NCI-H2081 (cell line): ENCODE measurements at regions not wholly inside any gene's neighbourhood (a gene's known extent, or its start where the extent isn't known, plus 50 kb on each side); places are given as distances from the start of the nearest gene placed in this dataset.
A peak's percentile ranks its signal among the peaks of the same experiment; 100 is the strongest.

ENCODE experiments used
- DNase-seq, 2 experiments: peaks; one replicate each; lab custom pipeline; 2025; lab: John Stamatoyannopoulos, UW

DNA sequence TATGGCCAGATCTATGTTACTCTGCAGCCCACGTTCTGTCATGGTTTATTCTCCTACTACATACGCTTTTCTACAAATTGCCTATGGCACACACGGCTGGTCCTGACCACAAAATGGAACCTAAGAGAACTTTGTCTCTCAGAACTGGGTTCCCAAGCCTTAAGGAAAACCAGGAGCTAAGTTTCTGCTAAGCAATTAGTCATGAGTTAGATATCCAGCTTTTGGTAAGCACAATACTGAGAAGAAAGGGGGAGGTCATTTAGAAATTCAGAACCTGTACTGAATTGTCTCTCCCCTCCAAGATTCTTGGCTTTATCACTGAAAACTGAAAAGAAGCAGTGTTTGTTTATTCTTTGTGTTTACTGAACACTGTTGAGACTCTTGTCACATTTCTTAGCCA, 283.5 kb upstream of the TANK start:
- DNase-seq: no peak

DNA sequence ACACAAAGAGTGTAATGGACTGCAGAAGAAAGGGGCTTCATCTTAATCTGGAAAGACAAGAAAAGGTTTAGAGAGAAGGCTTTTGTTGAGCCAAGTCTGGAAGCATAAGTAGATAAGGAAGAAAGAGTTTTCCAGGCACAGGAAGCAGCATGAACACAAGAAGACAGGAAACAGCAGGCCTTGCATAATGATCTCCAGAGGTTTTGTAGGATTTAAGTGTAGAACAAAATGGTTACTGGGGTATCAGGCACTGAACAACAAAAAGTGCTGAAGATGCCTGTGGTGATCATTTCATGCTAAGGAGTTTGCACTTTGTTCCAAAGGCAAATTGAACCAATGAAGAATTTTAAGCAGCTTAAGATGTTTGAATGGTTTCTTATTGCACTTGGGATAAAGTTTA, 281.6 kb upstream of the TANK start:
- no peak for DNase-seq

DNA sequence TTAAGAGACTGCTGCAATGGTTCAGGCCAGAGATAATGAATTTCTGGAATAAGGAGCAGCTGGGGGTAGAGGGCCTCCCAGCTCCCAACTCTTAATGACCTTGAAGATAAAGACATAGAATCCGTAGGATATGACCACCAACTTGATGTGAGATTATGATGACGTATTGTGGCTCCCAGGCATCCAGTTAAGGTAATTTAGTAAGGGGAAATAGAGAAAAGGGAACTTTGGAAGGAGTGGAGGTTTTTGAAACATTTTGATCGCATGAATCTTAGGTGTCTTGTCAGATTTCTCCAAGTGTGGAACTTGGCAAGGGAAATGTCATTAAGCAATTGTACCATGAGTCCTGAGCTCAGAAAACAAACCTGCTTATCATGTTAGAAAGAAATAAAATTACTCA, 277.3 kb upstream of the TANK start:
- DNase-seq: no peak

DNA sequence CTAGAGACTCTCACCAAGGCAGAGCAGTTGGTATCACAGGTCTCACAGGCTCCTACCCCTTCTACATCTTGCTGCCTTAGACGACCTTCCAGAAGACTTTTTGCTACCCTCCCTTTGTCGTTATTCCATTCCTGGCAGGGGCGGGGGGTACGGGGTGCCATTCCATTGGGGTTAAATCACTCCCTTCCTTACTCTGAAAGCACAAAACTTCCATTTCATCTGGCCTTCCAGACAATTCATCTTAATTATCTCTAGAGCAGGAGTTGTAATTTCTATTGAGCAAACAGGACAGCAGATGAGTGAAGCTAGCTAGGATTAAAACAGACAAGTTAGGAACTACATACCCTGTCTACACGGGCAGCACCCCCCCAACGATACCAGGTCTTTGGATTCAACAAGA, 276.2 kb upstream of the TANK start:
- DNase-seq: no peak

DNA sequence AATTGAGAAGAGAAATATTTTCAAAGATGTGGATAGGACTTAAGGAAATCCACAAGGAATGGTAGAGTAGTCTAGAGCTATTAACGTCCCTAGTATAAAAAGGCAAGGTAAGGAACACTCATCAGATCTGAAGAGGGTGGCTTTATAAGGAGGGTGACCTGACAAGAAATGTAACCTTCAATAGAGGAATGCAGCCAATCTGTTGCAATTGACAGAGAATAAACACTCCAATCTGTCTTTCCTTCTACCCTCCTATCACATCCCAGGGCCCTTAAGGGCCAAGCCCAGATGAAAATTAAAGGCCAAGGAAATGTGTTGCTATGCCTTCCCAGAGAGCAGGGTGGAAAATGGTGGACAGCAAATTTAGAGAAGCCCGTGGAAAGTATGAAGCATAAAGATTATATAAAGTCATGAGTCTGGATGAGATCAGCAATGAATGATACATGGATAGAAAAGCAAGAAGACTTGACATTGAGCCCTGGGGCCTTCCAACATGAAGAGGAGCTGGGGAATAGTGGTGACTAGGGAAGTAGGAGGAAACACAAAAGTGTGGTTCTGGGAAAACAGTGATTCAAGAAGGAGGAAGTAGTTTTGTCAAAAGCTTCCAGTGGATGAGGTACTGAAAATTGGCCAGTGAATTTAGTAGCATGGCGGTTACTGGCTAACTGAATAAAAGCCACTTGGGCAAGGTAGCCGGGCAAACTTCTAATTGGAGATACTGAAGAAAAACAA, 270.6 kb upstream of the TANK start:
- no peak for DNase-seq

DNA sequence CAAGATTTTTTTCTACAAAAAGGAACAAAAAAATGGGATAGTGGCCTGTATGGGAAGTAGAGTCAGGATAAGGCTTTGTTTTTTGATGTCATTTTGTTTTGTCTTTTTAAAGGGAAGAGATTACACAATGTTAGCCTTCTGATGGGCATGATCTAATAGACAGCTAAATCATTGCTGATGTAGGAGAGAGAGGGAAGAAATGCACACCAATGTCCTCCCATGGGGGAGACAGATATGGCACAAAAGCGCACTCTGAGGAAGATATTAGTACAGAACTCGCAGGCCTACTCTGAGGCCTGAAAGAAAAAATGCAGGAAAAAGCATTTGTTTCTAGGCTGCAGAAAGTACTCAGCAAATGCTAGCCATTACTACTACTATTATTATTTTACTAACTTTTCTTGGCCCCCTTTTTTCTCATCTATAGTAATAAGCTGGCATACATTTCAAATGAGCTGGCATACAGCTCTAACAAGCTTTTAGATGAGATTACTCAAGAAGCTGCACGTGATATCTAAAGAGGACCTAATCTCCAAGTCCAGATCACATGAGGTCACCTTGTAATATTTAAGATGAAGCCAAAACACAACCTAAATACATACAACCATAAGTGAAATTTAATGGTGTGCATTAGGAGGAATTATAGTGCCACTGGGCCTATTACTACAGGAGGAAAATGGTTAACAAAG, 269.4 kb upstream of the TANK start:
- DNase-seq: no peak

DNA sequence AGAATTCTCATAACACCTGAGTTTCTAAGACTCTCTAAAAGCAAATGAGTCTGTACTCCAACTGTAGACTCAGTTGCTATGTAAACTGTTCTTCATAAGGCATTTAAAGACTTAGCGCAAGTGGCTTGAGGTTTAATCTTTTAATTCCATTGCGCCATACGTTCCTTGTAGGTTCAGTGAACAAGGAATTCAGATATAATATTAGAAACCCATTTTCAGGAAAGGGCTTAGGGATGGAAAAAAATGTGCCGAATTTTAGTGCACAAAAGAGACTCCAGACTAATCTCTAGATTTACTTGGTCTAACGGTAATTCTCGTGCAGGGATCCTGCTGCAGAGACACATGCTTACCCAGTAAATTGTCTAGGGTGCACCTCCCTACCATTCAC, 268.9 kb upstream of the TANK start:
- no peak for DNase-seq

DNA sequence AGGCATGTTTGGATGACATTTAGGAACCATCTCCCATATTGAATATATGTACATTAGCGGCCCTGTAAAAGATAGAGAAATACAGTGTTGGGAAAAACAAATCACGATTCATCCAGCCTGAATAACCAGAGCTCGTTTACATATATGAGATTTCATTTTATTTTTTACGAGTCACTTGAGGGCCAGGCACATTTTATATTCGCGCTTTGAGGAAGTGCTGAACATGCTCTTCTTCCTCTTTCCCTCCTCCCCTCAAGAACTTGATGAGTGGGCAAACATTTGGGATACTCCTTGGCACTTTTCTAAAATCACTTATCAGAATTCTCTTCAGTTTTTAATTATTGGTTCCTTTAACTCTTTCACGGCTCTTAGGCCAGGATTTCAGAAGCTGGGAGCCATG, 268.0 kb upstream of the TANK start:
- no peak for DNase-seq

DNA sequence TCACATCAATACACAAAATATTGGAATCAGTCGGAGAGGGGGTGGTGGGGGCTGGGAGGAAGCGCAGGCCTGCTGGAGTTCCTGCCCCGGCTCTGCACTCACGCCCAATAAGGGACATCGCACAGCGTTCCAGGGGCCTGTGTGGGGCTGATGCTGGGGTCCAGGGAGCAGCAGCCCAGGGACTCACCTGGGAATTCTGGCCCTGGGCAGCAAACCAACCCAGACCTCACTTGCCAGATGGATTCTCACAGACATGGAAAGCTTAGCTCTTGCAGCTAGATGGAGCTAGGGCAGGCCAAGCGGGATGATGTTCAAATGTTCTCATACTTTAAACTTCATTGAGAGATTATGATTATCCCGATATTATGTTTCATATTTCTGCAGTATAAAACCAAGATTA, 266.6 kb upstream of the TANK start:
- DNase-seq: no peak

DNA sequence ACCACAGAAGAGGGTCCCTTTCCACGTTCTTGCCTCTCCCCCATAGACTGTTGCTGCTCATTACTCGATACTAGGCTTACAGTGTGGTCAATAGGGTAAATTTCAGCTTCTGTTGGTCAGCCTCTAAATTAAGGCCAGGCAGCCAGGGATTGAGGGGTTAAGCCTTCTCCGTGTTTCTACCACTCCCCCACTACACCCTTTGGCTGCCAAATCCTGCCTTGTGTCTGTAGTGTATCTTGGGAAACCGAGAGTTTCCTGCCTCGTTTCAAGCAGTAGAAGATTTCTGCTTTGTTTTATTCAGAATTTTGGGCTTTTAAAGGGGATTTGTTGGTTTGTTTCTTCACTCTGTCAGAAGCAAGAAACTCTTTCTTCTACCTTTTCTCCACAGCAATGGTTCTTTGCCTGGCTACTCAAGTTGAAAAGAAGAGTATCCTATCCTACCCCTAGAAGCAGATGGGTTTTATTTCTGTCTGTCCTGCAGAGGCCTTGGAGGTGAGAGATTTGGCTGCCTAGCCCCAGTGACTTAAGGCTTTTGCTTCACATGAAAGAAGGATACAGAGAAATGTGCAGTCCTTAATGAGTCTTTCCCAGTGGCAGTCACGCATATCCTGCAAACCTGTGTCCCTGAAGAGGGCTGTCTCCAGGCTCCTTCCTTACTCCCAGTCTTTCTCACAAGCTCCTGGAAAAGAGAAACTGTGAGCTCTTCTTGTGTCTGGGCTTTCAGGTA, 261.5 kb upstream of the TANK start:
- no peak for DNase-seq

DNA sequence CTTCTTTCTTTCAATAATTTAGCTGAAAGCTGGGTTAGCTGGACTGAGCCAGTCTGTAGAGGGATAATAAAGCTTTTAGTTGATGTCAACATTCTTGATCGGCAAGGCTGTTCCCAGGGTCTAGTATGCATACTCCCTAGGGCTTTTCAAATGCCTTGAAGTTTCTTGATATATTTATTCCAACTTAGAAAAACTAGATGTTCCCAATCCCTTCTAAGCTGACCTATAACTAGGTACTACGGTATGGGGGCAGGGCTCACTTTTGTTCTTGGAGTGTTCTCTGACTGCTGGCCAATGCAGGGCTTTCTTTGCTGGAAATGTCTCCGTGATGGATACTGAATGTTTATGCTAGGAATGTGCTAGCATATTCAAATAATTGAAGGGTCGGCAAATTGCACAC, 258.6 kb upstream of the TANK start:
- DNase-seq: no peak

DNA sequence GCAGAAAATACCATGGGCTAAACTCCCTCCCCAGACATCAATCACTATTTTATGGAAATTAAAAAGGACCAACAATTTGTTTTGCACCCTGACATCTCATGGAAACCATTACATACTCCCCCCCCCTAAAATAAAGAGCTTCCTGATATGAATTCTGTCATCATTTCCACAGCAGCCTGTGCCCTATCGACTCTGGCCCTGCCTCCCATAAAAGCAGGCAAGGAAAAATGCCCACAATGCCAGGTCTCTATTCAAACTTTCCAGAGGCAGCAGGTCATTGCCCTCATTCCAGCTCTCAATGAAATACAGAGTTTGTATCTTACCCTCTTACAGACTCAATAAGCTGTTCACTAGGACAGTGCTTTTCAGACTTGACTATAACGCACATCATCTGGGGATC, 254.4 kb upstream of the TANK start:
- DNase-seq: no peak

DNA sequence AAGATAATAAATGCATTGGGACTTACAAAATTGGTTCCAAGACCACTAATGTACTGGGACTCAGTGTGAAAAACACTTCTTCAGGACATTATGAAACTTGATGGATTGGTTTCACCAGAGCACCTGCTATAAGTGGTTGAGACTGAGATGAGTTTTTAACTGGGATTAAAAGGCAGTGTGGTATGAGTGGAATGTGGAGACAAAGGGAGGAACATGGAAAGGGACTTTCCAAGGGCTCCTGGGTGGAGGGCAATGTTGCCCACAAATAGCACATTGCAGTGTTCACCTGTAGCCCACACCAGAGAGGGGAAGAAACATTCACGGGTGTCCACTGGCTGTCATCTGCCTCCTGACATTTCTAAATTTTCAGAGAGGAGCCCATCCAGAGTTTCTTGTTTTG, 253.3 kb upstream of the TANK start:
- DNase-seq: no peak

DNA sequence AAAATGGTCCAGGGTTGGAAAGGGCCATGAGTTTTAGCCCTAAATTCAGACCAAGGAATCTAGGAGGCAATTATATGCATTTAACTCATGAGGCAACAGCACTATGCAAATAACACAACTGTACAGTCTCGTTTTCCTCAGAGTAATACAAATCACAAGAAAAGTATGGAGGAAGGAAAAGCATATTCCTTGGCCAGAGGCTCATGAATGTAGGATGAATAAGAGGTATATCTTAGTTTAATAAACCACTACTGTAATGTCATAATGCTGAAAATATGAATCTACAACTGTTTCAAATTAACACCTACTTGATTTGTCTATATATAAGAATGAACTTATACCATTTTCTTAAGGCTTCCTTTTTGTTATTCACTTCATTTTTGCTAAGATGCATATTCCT, 252.5 kb upstream of the TANK start:
- no peak for DNase-seq

DNA sequence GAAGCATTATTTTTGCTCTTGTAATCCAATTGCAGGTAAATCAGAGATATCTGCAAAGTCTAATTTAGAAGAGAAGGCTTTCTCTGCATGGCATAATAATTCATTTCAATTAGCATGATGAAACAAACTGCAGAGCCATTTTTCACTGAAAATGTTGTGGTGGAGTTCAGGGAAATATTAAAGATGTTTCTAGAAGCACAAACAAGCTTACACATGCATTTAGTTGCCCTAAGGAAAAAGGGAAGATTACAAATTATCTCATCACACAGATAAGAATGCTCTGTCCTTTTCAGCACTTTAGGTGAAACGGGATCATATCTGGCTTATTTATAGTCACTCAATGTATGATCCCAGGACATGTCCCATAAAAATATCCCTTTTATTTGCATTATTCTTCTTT, 252.1 kb upstream of the TANK start:
- no peak for DNase-seq

DNA sequence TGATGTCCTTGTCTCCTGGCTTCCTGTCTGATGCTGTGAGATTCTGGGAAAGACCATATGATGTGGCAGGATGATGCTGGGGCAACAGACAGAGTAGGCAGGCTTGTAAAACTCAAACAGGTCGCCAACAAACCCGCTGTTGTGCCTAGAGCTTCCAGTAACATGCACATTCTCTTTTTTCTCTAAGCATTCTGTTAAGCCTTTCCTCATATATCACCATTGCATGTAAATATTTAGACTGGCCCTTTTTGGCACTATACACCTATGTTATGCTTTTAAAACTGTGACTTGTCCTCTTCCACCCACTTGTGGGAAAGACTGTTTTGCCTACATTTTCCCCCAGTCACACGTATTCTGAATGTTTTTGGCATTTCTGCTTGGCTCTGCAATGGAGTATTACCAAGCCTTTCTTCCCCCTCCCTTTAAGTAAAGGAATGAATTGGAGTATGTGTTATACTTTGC, 250.4 kb upstream of the TANK start:
- no peak for DNase-seq

DNA sequence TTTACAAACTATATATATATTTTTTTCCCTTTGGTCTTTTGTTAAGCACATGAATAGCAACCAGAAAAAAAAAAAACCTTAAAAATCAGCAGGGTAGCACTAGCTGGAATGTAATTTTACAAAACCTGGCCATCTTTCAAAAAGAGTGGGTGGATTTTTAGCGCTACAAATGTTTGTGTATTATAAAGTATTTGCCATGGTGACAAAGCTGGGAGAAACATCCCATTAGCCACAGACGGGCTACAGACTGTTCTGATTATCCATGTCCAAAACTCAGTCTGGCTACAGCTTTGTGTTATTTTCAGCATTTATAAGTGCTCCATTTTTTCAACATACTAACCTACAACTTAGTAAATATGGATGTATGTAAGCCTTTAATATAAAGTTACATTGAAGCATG, 249.5 kb upstream of the TANK start:
- peak in 1 of 2 experiments; percentile 9 for DNase-seq

DNA sequence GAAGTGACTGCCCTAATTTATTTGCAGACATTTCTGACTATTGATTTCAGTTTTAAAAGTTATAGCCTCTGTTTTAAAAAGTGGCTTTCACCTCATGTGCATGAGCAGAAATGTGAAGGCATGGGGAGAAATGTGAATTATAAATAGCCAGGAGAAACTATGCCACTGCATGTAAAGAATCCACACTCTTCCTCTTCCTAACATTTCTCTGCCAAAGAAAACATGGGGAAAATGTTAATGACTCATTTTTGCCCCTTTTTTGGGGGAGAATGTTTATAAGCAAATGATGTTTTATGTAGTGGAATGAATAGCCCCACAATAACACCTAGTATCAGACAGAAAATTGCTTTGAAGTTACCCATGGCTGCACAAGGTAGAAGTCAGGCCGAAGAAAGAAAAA, 249.0 kb upstream of the TANK start:
- DNase-seq: no peak

DNA sequence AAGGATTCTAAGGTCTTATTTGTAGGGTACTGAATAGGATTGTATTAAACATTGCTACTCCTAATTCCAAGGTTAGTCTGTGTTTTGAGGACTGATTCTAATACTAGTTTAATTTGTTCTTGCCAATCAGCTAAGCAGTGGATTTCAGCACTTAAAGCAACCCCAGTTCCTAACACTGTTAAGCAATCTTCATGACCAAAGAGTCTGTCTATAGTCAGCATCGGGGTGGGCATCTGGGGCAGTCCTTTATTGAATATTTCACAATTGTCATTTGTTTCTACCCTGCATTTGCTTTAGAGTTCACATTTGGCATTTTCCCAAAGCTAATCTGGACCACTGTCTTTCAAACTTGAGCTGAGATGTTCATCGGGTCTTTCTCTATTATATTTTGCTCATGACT, 248.0 kb upstream of the TANK start:
- DNase-seq: no peak

DNA sequence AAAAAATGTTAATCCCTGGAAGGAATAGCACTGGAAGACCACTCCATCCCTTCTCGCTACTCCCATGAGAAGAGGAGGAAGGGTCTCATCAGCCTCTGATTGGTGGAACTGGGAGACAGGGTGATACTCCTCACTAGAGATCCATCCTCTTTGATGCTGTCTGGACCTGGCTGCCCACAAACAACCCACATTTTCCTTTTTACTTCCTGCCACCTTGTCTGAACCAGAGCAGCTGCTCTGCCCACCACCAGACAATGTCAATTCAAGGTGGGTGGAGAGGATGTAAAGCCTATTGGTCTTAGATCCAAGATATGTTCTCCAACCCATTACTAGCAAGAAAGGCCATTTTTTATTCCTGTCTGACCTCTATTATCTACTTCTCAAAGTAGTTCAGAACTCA, 246.9 kb upstream of the TANK start:
- DNase-seq: no peak

DNA sequence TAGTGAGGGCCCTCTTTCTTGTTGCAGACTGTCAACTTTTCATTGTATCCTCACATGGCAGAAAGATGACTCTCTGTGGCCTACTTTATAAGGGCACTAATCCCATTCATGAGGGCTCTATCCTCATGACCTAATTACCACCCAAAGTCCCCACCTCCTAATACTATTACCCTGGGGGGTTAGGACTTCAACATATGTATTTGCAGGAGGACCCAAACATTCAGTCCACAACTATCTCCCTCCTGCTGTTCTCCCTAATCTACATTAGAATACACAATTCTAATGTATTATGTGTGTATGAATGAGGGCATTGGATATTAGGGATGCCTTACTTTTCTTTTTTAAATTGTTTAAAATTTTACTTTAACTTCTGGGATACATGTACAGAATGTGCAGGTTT, 246.0 kb upstream of the TANK start:
- no peak for DNase-seq

DNA sequence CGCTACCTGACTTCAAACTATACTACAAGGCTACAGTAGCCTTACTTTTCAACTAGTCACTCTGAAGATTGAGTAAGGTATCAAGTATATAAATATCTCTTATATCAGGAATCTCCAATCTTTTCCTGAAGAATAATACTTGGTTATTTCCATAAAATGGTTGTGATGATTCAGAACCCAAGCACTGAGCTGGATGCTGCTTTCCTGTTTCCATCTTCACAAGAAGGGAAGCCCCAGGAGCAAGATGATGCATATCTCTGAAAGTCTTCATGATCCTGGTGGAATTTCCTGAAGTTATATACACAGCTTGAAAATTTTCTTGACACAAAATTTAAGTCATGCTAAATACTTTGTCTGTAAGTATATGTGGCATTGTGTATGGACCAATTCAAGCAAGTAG, 243.9 kb upstream of the TANK start:
- DNase-seq: no peak

DNA sequence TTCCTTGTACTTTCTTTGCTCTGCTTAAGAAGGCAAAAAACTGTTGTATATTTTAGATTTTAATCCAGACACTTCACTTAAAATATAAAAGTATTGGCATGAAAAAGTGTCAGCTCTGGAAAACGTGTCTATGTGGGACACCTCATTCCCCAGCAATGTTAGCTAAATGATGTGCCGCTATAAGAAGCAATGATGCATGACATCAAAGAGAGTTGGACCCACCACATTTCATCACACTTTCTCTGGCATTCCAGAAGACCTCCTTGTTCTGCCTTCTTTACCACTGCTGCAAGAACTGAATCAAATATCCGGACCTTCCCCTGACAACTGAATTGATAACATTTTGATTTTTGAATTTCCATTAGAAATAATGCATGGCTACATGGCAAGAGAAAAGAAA, 242.4 kb upstream of the TANK start:
- no peak for DNase-seq
